HG02852 (cell line): ENCODE measurements at regions not wholly inside any gene's neighbourhood (a gene's known extent, or its start where the extent isn't known, plus 50 kb on each side); places are given as distances from the start of the nearest gene placed in this dataset.

ENCODE experiments used
- ATAC-seq: cut with Tn5 transposase; IDR thresholded peaks from one replicate; pipeline ENCODE4 v1.9.1; 2021; ENCODE audit warnings: mild to moderate bottlenecking, moderate library complexity; ENCODE audit not compliant: unreplicated experiment

- ATAC-seq = no peak
These were observed 54.2 kb downstream of the S1PR1 start for GRCh38 chr1:101290922-101291561.

DNA sequence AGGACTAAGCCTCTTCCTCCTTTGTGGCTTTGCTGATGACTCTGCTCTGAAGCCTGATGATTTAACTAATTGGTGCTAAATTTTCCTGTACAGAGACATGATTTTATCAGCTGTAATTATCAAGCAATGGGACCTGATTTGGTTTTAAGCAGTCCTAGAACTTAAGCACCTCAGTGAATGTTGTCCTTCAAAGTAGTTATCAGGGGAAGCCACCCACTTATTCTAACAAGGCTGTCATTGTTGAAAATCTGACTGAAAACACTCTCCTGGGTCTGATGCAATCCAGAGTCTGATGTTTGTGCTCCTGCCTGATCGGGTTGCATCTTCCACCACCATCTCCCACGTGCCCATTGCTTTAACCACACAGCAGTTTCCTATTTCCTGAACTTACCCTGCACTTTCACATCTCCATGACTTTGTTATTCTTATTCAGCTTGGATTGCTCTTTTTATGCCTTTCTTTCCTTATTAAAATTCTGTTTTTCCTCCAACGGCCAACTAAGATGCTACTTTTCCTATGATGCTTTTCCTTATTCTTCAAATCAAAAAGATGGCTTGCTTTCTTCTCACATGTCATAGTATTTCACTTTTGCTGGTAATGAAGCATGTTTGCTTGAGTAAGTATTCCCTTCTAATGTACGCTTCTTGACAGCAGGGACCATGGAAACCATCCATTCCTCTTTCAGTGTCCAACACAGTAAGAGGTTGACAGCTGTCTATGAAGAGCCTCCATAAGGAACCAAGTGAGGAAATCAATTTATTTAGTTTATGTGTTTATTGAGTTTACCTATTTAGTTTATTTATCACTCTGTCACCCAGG lies 55.0 kb downstream of the S1PR1 start:
- no peak for ATAC-seq

DNA sequence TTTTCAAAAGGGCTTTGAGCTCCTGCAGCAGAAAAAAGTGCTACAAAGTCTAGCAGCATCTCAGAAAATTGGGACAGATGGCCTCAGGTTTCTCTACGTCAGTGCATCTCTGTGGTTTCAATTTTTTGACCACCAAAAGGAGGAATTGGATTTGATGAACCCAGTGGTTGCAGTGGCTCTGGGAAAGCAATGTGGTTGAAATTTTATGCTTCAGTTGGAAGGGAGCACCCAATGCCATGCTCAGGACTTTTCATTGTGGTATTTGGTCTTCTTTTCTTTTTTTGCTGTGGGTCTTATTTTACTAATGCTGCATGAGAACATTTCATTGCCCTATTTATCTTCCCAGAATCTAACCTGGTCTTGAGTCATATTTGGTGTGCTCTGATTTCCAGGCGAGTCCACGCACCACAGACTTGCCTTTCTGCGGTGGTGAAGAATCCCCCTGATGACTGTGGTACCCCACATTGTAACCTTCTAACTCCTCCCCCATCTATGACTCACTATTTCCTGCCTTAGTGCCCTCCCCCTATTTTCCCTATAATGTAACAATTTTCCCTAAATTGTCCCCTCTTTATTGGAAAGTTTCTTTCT lies 56.7 kb downstream of the S1PR1 start:
- peak; percentile 61 for ATAC-seq

DNA sequence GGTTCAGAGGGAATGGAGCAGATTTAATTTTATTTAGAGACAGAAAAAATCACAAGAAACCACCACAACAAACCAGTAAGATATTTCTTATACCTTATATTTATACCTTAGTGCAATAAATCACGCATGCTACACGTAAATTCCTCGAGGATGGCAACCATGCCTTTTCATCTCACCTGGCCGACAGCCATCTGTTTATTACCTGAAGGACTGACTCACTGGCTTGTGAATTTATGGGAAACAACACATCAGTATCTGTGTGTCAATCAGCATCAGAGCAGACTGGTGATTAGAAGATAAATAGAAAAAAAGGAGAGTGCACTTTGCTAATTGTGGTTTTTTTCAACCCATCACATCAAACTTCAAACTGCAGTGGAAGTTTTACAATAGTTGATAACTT lies 58.4 kb downstream of the S1PR1 start:
- ATAC-seq = no peak

DNA sequence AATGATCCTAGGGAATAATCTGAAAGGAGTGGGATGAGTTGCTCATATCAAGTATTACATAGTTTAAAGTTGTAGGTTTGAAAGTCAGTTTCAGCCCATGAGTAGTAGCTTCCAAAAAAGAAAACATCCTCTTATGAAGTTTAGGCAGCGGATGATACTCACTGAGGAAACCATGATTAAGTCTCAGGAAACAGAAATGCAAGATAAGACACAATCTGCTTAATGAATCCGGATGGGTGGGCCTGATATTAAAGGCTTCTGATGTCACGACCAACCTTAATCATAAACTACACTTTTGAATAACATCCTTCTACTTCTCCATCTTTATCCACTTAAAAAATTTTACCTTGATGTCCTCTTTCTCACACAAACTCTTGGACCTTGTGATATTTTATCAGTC lies 61.8 kb downstream of the S1PR1 start:
- no peak for ATAC-seq

DNA sequence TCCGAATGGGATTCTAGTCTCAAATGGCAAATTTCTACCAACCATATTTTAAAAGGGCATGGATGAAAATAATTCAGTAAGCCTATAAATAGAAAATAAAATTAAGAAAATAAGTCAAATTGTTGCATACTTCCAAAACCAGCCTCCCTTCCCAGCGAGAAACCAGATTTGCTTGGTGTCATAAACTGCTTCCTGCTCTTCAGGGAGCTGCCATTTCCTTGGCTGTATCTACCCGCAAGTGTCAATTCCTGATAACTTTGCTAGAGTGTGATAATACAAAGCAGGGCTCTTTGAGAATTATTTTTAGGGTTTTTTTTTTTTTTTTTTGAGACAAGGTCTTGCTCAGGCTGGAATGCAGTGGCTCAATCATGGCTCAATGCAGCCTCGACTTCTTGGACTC lies 62.3 kb downstream of the S1PR1 start:
- no peak for ATAC-seq

- ATAC-seq = no peak
These were observed 62.9 kb downstream of the S1PR1 start for GRCh38 chr1:101299710-101300109.

DNA sequence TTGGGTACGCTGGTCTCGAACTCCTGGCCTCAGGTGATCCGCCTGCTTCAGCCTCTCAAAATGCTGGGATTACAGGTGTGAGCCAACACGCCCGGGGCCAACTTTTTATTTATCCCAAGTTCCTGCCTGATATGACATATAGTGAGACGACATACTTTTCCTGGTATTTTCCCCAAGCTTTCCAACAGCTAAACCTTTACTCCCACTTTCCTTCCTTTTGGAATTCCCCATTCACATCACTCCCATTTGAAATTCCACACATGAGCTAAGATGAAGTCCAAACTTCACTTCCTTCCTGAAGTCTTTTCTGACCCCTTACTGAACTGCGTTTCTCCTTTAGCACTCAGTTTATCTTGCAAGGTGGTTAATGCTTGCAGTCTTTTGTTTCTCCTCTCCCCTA lies 64.1 kb downstream of the S1PR1 start:
- no peak for ATAC-seq

GRCh38 chr1:101301446-101302057 lies 64.7 kb downstream of the S1PR1 start:
- no peak for ATAC-seq

DNA sequence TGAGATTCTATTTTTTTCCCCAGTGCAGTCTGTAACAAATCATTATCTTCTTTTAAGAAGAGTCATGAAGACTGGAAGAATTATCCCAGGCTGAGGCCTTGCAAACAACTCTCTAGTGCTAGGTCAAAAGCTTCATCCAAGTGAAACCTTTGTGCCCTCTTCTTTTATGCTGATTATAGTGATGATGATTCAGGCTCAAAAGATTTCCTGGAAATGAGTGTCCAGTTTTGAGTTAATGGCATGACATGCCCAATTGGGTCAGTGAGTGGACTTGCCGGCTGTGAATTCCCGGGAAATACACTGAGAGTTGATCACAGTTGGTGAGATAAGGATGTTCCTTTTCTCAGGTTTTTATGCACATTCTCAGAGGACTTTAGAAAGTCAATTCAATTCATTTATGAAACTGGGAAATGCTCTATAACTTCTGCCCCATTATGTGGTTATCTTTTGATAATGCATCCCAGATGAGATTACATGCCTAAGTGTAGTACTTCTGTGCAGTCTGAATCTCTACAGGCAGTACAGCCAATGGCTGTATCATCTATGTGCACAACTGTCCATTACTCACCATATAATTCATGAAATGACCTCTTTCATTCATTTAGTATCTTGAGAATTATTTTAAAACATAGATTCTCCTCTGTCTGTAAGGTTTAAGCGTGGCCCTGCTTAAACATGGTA lies 66.2 kb downstream of the S1PR1 start:
- ATAC-seq = no peak

DNA sequence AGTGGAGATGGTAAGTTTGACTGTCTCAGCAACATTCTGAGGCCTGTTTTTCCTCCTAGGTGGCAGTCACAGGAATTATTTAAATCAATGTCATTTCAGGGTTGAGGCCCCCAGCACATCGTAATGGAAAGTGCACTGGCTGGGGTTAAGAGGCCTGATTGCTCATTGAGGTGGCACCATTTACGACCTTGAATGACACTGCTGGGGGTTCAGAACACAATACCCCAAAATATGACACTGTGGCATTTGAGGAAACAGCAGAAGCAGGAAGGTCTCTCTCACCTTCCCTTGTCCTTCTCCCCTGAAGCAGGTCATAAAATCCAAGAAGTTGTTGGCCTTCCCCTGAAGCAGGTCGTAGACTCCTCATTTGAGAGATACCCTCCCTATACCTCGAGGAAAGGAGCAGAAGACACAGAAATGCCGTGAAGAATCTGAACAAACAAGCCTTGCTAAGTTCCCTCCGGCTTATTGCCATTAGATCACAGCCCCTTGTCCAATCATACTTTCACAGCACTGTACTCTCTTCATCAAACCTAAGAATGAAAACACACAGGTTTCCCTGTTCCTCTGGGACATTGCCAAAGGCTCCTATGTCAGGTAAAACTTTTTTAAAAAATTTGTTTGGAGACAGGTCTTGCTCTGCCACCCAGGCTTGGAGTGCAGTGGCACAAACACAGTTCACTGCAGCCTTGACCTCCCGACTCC lies 71.3 kb downstream of the S1PR1 start:
- ATAC-seq = no peak

GRCh38 chr1:101308935-101309333 lies 72.1 kb downstream of the S1PR1 start:
- ATAC-seq = peak; percentile 8

DNA sequence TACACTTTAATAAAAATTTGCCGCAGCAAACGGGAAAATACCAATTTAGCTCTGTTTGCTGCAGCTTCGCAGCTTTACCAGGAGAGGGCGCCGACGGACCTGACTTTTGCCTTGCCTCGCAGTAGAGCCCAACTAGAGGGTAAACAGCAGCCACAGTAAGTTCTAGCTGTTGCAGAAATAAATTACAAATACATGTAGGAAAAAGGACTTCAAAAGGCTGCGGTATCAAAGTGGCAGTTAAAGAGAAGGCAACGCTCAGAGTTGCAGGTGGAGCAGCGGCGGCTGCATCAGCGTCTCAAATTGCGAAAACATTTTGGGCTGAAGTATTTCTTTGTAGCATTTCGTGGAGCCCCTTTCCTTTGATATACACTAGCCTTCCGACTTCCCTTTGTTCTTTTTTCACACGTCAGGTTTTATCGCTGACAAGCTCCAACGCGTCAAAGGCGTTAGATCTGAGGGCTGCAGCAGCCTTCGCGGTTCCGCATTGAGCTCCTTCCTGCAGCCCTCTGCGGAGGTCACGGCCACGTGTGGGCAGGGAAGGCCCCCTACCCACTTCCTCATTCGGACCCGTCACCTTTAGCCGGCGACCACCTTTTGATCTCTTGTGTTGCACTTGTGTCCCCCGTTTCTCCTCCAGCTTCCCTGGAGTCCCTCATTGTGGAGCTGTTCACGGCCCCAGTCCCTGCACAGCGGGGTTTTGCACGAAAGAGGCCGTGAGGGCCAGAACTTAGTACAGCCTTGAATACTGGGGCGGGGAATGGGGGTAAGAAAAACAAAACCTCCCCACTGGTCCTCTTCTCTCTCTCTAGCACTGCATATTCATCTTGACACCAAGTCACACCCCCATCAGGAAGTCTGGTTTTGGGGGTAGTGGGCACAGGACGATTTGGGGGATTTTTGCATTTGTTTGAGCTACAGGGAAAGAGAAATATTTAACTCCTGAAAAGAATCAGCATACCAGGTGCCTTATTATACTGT lies 72.8 kb downstream of the S1PR1 start:
- ATAC-seq = peak; percentile 51

DNA sequence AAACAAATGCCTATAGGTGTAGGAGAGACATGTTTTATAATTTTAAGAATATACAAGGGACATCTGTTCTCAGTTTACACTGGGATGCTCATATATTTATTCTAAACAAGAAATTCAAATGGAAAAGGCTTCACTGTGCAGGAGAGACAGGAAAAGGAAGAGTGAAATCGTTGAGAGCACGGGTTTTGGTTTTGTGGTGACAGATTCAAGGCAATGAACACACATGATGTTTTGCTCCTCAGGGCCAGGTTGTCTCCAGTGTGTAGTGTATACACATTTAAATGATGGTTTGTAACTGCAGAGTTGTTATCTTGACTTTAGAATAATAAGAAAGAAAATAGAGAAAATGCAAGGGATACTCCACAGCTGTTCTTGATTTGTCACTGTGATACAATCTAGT lies 73.7 kb downstream of the S1PR1 start:
- no peak for ATAC-seq

DNA sequence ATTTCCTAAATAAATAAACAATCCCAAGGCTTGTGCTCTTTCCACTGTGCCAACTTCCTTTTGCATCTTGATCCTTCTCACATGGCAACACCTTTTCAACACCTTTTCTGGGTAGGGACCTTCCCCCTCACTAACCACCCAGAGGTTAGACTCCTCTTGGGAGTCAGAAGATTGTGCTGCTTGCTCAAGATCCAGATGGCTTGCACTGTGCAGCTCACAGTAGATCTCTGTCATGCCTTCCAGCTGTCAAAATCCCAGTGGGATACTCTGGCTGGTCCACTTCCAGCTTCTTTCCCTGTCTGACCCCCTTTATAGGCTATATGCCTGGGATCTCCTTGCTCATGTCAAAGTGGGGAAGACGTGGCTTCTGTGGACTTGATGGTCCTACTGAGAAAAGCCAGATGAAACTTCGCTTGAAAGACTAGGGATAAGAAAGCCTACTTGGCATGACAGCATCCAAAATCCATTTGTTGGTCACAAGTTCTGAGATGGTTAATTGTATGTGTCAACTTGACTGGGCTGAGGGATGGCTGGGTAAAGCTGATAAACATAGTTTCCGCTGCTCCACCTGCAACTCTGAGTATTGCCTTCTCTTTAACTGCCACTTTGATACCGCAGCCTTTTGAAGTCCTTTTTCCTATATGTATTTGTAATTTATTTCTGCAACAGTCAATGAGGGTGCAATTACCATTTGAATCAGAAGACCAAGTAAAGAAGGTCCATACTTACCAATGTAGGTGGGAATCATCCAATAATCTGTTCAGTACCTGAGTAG lies 74.5 kb downstream of the S1PR1 start:
- ATAC-seq = no peak

DNA sequence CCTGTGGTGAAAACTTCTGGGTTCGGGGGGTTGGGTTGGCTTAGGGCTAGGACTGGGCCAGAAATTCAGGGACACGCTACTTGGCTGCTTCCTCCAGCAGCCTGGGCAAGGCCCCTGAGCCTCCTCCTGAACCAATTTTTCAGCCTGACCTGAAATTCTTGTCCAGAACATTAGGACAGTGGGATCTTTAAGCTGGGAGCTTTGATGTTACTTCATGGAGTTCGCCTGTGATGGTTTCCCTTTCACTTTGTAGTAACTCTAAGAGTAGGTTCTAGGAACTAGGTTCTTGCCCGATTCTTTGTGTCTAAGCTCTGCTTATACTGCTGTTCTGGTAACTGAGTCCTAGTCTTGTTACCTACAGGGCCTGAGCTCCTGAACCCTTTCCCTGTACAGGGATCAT lies 75.3 kb downstream of the S1PR1 start:
- no peak for ATAC-seq

GRCh38 chr1:101313356-101313755 lies 76.5 kb downstream of the S1PR1 start:
- ATAC-seq = no peak

GRCh38 chr1:101314244-101314643 lies 77.4 kb downstream of the S1PR1 start:
- peak; percentile 33 for ATAC-seq

DNA sequence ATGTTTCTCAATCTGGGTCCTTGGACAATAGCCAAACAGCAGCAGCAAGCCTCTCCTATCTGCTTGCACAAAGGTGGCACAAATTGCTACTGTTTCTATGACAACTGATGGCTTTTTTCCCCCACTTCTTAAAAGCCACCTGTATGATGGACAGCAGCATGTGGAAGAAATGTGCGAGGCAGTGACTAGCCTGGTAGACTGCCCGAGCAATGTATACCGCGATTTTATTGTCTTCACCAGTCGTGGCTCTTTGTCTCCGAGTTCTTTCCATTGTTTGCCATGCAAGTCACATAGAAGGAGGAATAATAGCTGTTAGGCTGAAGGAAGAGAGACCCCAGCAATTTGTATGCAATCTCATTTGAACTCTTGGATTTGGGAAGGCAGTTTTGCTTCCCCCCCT lies 79.4 kb downstream of the S1PR1 start:
- ATAC-seq = no peak
